Thyroid gland (tissue), 4 donors: ENCODE measurements at regions not wholly inside any gene's neighbourhood (a gene's known extent, or its start where the extent isn't known, plus 50 kb on each side); places are given as distances from the start of the nearest gene placed in this dataset.

Source experiments
- DNase-seq, 2 donors: peaks; one replicate each; pipeline ENCODE4 v3.0.0-alpha.2; 2019
- H3K27ac ChIP-seq, 3 donors: fragments of 200-600 bp; sonication (generic); 1 replicate in 2 of 3; 2 replicates in 1 of 3; pipeline ENCODE4 v1.5.1; 2016 to 2019; ENCODE audit warnings: mild to moderate bottlenecking in 1 of 3, moderate library complexity in 1 of 3
- H3K27me3 ChIP-seq: fragments of 200-600 bp; sonication (generic); one replicate; pipeline ENCODE4 v1.5.1; 2019
- H3K36me3 ChIP-seq, 2 donors: fragments of 200-600 bp; sonication (generic); one replicate each; pipeline ENCODE4 v1.5.1; 2016 to 2019
- H3K4me1 ChIP-seq, 2 donors: fragments of 200-600 bp; sonication (generic); one replicate each; pipeline ENCODE4 v1.5.1; 2017 to 2019
- H3K4me3 ChIP-seq, 3 donors: fragments of 200-600 bp; sonication (generic); replicated peaks in 1 of 3; 1 replicate in 2 of 3; 2 replicates in 1 of 3; pipeline ENCODE4 v1.5.1; 2016; ENCODE audit warnings: mild to moderate bottlenecking in 1 of 3
- H3K9me3 ChIP-seq: fragments of 200-600 bp; sonication (generic); one replicate; pipeline ENCODE4 v1.5.1; 2017
- CTCF ChIP-seq, 6 experiments: fragments of 200-600 bp in 3 of 6; fragments of 450-650 bp in 3 of 6; sonication (generic) in 3 of 6; IDR thresholded peaks; one replicate each; pipeline ENCODE4 v1.5.1; 2016 to 2019; ENCODE audit warnings: antibody characterized with exemption in 6 of 6, mild to moderate bottlenecking in 2 of 6, inconsistent platforms in 1 of 6, moderate library complexity in 1 of 6
- POLR2A ChIP-seq, 2 donors: fragments of 450-650 bp; IDR thresholded peaks; one replicate each; pipeline ENCODE4 v1.6.1; 2017; ENCODE audit warnings: antibody characterized with exemption in 2 of 2, mild to moderate bottlenecking in 2 of 2, moderate library complexity in 1 of 2
- WGBS, 2 donors: methylation state at CpG; one replicate each; pipeline ENCODE4 v1.1.5; 2017; 5-methylcytosine and 5-hydroxymethylcytosine counted together
- intact Hi-C: fragments of 100-400 bp; cut with DNase I; formaldehyde crosslinking; loops from one replicate; pipeline ENCODE4 v1.15.1; 2023

- DNase-seq, result no peak
- H3K9me3 ChIP-seq, result no peaks in the 10 kb centered on the region
- H3K4me1 ChIP-seq, result no peaks in the 10 kb centered on the region
- H3K36me3 ChIP-seq, result no peaks in the 10 kb centered on the region
- H3K27me3 ChIP-seq, result no peaks in the 10 kb centered on the region
- 80 to 84% methylated on average over 5 of the region's 5 CpGs for WGBS, 2 donors
- intact Hi-C loops, result no loop called here
- no peak overlapping the region for H3K4me3 ChIP-seq
- TF ChIP-seq CTCF (IDR thresholded peaks at IDR 0.05) (no peak), POLR2A (IDR thresholded peaks at IDR 0.05) (no peak)
- no peak overlapping the region for H3K27ac ChIP-seq
Measured at GRCh38 chr1:213491468-213491867, 440.4 kb downstream of the RPS6KC1 start.

- Histone ChIP-seq H3K27ac (no peak overlapping the region), H3K4me3 (no peak overlapping the region), H3K27me3 (no peaks in the 10 kb centered on the region), H3K4me1 (no peaks in the 10 kb centered on the region), H3K9me3 (no peaks in the 10 kb centered on the region), H3K36me3 (no peaks in the 10 kb centered on the region)
- no peak for TF ChIP-seq CTCF (IDR thresholded peaks at IDR 0.05)
- no peak for TF ChIP-seq POLR2A (IDR thresholded peaks at IDR 0.05)
- 85 to 87% methylated on average over 21 of the region's 21 CpGs for WGBS, 2 donors
- DNase-seq, result no peak
- intact Hi-C loops, result no loop called here
Measured at GRCh38 chr1:213492161-213493041, 441.4 kb downstream of the RPS6KC1 start.

- no peaks in the 10 kb centered on the region for H3K4me1 ChIP-seq
- H3K4me3 ChIP-seq, result no peak overlapping the region
- H3K27me3 ChIP-seq, result no peaks in the 10 kb centered on the region
- WGBS, 2 donors, result 97% methylated on average over 4 of the region's 4 CpGs
- no peaks in the 10 kb centered on the region for H3K9me3 ChIP-seq
- no peak for DNase-seq
- no peak for TF ChIP-seq CTCF (IDR thresholded peaks at IDR 0.05)
- TF ChIP-seq POLR2A (IDR thresholded peaks at IDR 0.05), result no peak
- no peaks in the 10 kb centered on the region for H3K36me3 ChIP-seq
- intact Hi-C loops, result no loop called here
- no peak overlapping the region for H3K27ac ChIP-seq
Measured at GRCh38 chr1:213499444-213499843, 448.4 kb downstream of the RPS6KC1 start.

GRCh38 chr1:213507472-213508223 is 456.6 kb downstream of the RPS6KC1 start:
- TF ChIP-seq POLR2A (IDR thresholded peaks at IDR 0.05) (no peak), CTCF (IDR thresholded peaks at IDR 0.05) (no peak)
- Histone ChIP-seq H3K27me3 (no peaks in the 10 kb centered on the region), H3K9me3 (no peaks in the 10 kb centered on the region), H3K4me1 (no peaks in the 10 kb centered on the region), H3K4me3 (no peak overlapping the region), H3K36me3 (no peaks in the 10 kb centered on the region), H3K27ac (no peak overlapping the region)
- intact Hi-C loops, result no loop called here
- 66% methylated on average over 7 of the region's 7 CpGs for WGBS, 2 donors
- DNase-seq, result no peak

- no peak for DNase-seq
- WGBS, 2 donors, result 49 to 55% methylated on average over 4 of the region's 4 CpGs
- no peaks in the 10 kb centered on the region for H3K27me3 ChIP-seq
- H3K27ac ChIP-seq, result no peak overlapping the region
- intact Hi-C loops, result no loop called here
- H3K9me3 ChIP-seq, result no peaks in the 10 kb centered on the region
- H3K4me3 ChIP-seq, result no peak overlapping the region
- no peak for TF ChIP-seq CTCF (IDR thresholded peaks at IDR 0.05)
- no peak for TF ChIP-seq POLR2A (IDR thresholded peaks at IDR 0.05)
- H3K36me3 ChIP-seq, result no peaks in the 10 kb centered on the region
- H3K4me1 ChIP-seq, result no peaks in the 10 kb centered on the region
Measured at GRCh38 chr1:213511173-213511572, 460.1 kb downstream of the RPS6KC1 start.
